A172 (cell line): ENCODE measurements at regions not wholly inside any gene's neighbourhood (a gene's known extent, or its start where the extent isn't known, plus 50 kb on each side); places are given as distances from the start of the nearest gene placed in this dataset.
A peak's percentile ranks its signal among the peaks of the same experiment; 100 is the strongest.

Experiments used
- DNase-seq: peaks from one replicate; pipeline ENCODE4 v3.0.0-alpha.2; 2015; ENCODE audit warnings: low spot score

GRCh38 chr12:102596687-102597086 is 116.3 kb upstream of the IGF1 start:
- no peak for DNase-seq

DNA sequence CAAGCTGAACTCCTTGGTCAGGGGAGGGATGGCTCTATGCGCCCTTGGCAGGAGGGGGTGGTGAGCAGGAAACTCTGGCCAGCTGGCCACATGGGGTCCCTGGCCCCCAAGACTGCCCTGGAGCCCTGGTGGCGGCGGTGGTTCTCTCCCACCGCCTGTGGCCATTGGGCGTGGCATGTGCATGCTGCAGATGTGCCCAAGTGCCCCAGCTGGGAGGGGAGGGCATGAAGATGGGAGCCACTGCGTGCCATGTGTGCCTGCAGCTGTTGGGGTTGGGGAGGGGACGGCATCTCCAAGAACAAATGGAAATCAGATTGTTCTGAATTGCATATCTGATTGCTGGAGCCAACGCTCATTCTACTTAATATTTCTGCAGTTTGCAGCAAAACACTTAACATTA is 115.7 kb upstream of the IGF1 start:
- DNase-seq: no peak

GRCh38 chr12:102595315-102595714 is 115.0 kb upstream of the IGF1 start:
- no peak for DNase-seq

- no peak for DNase-seq
Observed at GRCh38 chr12:102593134-102593533, 112.8 kb upstream of the IGF1 start.

- DNase-seq: no peak
Observed at GRCh38 chr12:102592134-102592533, 111.8 kb upstream of the IGF1 start.

DNA sequence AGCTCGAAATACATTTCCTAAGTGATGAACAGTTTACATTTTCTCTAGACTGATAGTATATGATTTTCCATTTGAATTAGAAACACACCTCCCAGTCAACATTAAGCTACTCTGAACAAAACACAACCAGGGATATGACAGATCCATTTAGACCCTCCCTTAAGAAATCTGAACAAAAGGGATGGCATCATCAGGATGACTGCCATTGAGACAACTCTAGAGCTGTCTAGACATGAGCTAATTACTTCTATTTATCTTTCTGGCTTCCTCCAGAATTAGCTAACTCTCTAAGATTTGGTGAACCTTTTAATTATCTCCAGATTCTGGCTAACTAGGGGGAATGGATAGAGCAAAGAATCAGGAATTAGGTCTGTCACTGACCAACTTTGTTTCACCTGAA is 92.9 kb upstream of the IGF1 start:
- DNase-seq: no peak

DNA sequence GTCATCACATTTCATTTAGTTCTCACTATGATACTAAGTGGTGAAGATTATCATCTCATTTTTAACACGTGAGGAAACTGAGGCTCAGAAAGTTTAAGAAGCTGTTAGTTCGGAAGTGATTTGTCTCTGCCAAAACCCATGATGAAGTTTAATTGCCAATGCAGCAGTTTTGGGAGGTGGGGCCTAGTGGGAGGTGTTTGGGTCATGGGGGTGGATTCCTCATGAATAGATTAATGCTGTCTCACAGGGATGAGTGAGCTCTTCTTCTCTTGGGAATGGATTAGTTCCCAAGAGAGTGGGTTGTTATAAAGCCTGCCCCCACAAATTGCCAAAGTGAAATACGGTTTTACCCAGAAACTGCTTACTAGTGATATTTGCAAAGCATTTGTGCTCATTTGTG is 91.5 kb upstream of the IGF1 start:
- no peak for DNase-seq

GRCh38 chr12:102570256-102570655 is 89.9 kb upstream of the IGF1 start:
- no peak for DNase-seq

GRCh38 chr12:102569803-102570202 is 89.4 kb upstream of the IGF1 start:
- DNase-seq: no peak

- DNase-seq: peak; percentile 7
Observed at GRCh38 chr12:102568276-102568675, 87.9 kb upstream of the IGF1 start.

DNA sequence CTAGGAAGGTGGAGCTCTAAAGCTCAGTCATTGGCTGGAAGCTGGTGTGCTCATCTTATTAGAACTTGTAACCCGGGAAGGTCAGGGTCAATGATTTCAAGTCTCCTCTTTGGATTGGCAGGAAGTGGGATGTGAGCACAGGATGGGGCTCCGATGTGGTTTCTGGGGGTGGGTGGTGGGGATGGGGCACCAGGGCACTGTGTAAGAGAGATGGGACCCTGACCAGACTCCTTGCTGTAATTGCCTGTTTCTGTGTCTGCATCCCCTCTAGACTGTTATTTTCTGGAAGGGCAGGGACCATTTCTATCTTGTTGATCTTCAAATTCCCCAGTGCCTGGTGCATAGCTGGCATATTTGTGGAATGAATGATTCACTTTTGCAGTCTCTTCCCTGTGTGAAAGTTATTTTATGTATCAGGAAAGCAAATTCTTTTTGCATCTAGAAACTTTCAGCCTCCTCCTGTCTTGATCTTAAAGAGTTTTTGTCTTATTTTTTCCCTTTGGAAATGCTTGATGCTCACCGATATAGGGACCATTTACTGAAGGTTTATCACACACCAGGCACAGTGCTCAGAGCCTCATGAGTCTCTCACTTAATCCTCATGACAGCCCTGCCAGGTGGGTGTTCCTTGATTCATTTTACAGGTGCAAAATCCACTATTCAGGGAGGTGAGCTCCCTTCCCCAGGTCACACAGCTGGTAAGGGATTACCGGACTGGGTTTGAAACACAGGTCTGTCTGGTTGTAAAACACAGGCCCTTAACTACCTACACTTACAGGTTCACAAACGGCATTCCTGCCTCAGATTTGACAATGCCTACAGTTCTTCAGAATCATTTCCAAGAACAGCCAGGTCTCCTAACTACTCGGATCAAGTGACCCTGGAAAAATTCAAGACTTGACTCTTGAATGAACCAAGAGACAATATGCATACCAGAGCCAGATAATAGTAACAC is 86.9 kb upstream of the IGF1 start:
- peak; percentile 89 for DNase-seq

GRCh38 chr12:102565555-102565954 is 85.2 kb upstream of the IGF1 start:
- no peak for DNase-seq

- DNase-seq: no peak
Observed at GRCh38 chr12:102564026-102564425, 83.7 kb upstream of the IGF1 start.

- peak; percentile 59 for DNase-seq
Observed at GRCh38 chr12:102562836-102563425, 82.6 kb upstream of the IGF1 start.

- no peak for DNase-seq
Observed at GRCh38 chr12:102551186-102551585, 70.8 kb upstream of the IGF1 start.

GRCh38 chr12:102549691-102550090 is 69.3 kb upstream of the IGF1 start:
- DNase-seq: no peak

DNA sequence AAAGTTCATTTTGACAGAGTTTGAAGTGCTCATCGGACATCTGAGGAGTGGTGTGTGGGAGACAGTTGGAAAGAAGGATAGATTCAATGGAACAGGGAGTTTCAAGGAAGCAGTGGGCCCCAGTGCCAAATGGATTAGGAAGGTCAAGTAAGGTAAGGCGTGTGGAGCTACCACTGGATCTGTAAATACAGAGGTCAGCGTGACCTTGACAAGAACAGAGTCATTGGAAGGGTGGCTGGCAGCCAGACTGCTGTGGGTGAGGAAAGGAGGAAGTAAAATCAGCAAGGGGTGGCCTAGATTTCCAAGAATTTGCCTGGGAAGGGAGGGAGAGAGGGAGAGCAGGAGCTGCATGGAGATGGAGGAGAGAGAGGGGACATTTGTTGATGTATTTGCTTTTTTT is 68.2 kb upstream of the IGF1 start:
- peak; percentile 41 for DNase-seq

GRCh38 chr12:102543494-102544485 is 63.4 kb upstream of the IGF1 start:
- no peak for DNase-seq

GRCh38 chr12:102542816-102543440 is 62.6 kb upstream of the IGF1 start:
- DNase-seq: no peak

GRCh38 chr12:102540815-102541385 is 60.5 kb upstream of the IGF1 start:
- peak; percentile 17 for DNase-seq
